DOHH2 (cell line): ENCODE measurements at regions not wholly inside any gene's neighbourhood (a gene's known extent, or its start where the extent isn't known, plus 50 kb on each side); places are given as distances from the start of the nearest gene placed in this dataset.

Experiments used
- CTCF ChIP-seq: fragments of 200-600 bp; sonication (generic); IDR thresholded peaks from one replicate; pipeline ENCODE4 v1.5.1; 2014; ENCODE audit warnings: antibody characterized with exemption, mild to moderate bottlenecking, low read depth, low read length; ENCODE audit not compliant: poor library complexity, severe bottlenecking
- EZH2phosphoT487 ChIP-seq: fragments of 200-600 bp; sonication (generic); IDR thresholded peaks from 2 replicates; pipeline ENCODE4 v1.6.1; 2017; ENCODE audit warnings: borderline replicate concordance, mild to moderate bottlenecking, antibody characterized with exemption, low read length, moderate library complexity, mixed read lengths

GRCh38 chr17:65438173-65438572 lies 123.3 kb downstream of the AXIN2 start:
- TF ChIP-seq CTCF (no peak), EZH2phosphoT487 (no peak)
